Cardiac muscle cell (in vitro differentiated cells and primary cell): ENCODE measurements at regions not wholly inside any gene's neighbourhood (a gene's known extent, or its start where the extent isn't known, plus 50 kb on each side); places are given as distances from the start of the nearest gene placed in this dataset.
"Not testable (repeated sequence)": the region's sequence is repeated elsewhere in the genome, so short reads cannot be mapped to it uniquely, and the experiment has no call there.

Experiments used
- DNase-seq, 2 donors: peaks; one replicate each; pipeline versions ENCODE4 v3.0.0 to v3.0.0-alpha.2; 2010 to 2017; ENCODE audit warnings: low read depth in 1 of 2, low spot score in 1 of 2
- H3K27ac ChIP-seq: fragments of 200-600 bp; sonication (generic); 2 replicates; pipeline ENCODE4 v1.5.1; 2016
- H3K27me3 ChIP-seq: fragments of 200-600 bp; sonication (generic); 2 replicates; pipeline ENCODE4 v1.6.0; 2016; ENCODE audit warnings: control low read depth
- H3K36me3 ChIP-seq: fragments of 200-600 bp; sonication (generic); 2 replicates; pipeline ENCODE4 v1.5.1; 2016; ENCODE audit warnings: control low read depth
- H3K4me1 ChIP-seq: fragments of 200-600 bp; sonication (generic); 2 replicates; pipeline ENCODE4 v1.8.1; 2017; ENCODE audit warnings: low read depth, mild to moderate bottlenecking, mixed run types
- H3K4me3 ChIP-seq: fragments of 200-600 bp; sonication (generic); 2 replicates; pipeline ENCODE4 v1.5.1; 2016; ENCODE audit warnings: mild to moderate bottlenecking
- H3K9me3 ChIP-seq: fragments of 200-600 bp; sonication (generic); 2 replicates; pipeline ENCODE4 v1.5.1; 2017; ENCODE audit warnings: low read depth, mild to moderate bottlenecking, control low read depth
- TF ChIP-seq, protein P1 (sequence below): IDR thresholded peaks from 2 replicates; pipeline ENCODE4 v1.5.1; 2012; ENCODE audit warnings: low read depth, mild to moderate bottlenecking, low read length

GRCh38 chr1:143497374-143497747 is 474.4 kb downstream of the FAM72C start:
- H3K4me1 ChIP-seq, result no peaks in the 10 kb centered on the region
- TF ChIP-seq, protein P1, sequence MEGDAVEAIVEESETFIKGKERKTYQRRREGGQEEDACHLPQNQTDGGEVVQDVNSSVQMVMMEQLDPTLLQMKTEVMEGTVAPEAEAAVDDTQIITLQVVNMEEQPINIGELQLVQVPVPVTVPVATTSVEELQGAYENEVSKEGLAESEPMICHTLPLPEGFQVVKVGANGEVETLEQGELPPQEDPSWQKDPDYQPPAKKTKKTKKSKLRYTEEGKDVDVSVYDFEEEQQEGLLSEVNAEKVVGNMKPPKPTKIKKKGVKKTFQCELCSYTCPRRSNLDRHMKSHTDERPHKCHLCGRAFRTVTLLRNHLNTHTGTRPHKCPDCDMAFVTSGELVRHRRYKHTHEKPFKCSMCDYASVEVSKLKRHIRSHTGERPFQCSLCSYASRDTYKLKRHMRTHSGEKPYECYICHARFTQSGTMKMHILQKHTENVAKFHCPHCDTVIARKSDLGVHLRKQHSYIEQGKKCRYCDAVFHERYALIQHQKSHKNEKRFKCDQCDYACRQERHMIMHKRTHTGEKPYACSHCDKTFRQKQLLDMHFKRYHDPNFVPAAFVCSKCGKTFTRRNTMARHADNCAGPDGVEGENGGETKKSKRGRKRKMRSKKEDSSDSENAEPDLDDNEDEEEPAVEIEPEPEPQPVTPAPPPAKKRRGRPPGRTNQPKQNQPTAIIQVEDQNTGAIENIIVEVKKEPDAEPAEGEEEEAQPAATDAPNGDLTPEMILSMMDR, result no peak
- no peak overlapping the region for H3K27ac ChIP-seq
- H3K4me3 ChIP-seq, result no peak overlapping the region
- peaks cover 6% of the 10 kb centered on the region for H3K27me3 ChIP-seq
- no peaks in the 10 kb centered on the region for H3K36me3 ChIP-seq
- DNase-seq, result no peak
- no peaks in the 10 kb centered on the region for H3K9me3 ChIP-seq

GRCh38 chr1:143496526-143497373 is 475.0 kb downstream of the FAM72C start:
- not testable (repeated sequence) for H3K27me3 ChIP-seq, H3K36me3 ChIP-seq, H3K9me3 ChIP-seq, H3K27ac ChIP-seq, DNase-seq, H3K4me3 ChIP-seq, H3K4me1 ChIP-seq
